G401.6 (cell line): ENCODE measurements at regions not wholly inside any gene's neighbourhood (a gene's known extent, or its start where the extent isn't known, plus 50 kb on each side); places are given as distances from the start of the nearest gene placed in this dataset.
"Not testable (repeated sequence)": the region's sequence is repeated elsewhere in the genome, so short reads cannot be mapped to it uniquely, and the experiment has no call there.

Experiments
- FAIRE-seq: peaks from 2 replicates; lab custom pipeline; 2012; peaks lifted over from hg19 to GRCh38; lab: Jason Lieb, UNC

- no peak for FAIRE-seq
Observed at GRCh38 chr4:28225689-28226353, 1365.2 kb downstream of the STIM2 start.

- no peak for FAIRE-seq
Observed at GRCh38 chr4:28226962-28227361, 1366.3 kb downstream of the STIM2 start.

- no peak for FAIRE-seq
Observed at GRCh38 chr4:28227764-28228163, 1367.1 kb downstream of the STIM2 start.

GRCh38 chr4:28228561-28229491 lies 1368.2 kb downstream of the STIM2 start:
- FAIRE-seq, result no peak

- no peak for FAIRE-seq
Observed at GRCh38 chr4:28232376-28232775, 1371.7 kb downstream of the STIM2 start.

GRCh38 chr4:28232951-28233350 lies 1372.3 kb downstream of the STIM2 start:
- no peak for FAIRE-seq

- FAIRE-seq, result no peak
Observed at GRCh38 chr4:28233724-28234123, 1373.1 kb downstream of the STIM2 start.

- FAIRE-seq, result no peak
Observed at GRCh38 chr4:28238876-28239275, 1378.2 kb downstream of the STIM2 start.

- no peak for FAIRE-seq
Observed at GRCh38 chr4:28241021-28241420, 1380.4 kb downstream of the STIM2 start.

GRCh38 chr4:28247805-28248204 lies 1387.2 kb downstream of the STIM2 start:
- no peak for FAIRE-seq

GRCh38 chr4:28248269-28248668 lies 1387.6 kb downstream of the STIM2 start:
- FAIRE-seq, result no peak

GRCh38 chr4:28250646-28251045 lies 1390.0 kb downstream of the STIM2 start:
- no peak for FAIRE-seq

- no peak for FAIRE-seq
Observed at GRCh38 chr4:28251831-28252230, 1391.2 kb downstream of the STIM2 start.

GRCh38 chr4:28254003-28254402 lies 1393.4 kb downstream of the STIM2 start:
- no peak for FAIRE-seq

- no peak for FAIRE-seq
Observed at GRCh38 chr4:28256295-28256694, 1395.7 kb downstream of the STIM2 start.

GRCh38 chr4:28259951-28260350 lies 1399.3 kb downstream of the STIM2 start:
- no peak for FAIRE-seq

GRCh38 chr4:28267166-28267565 lies 1406.5 kb downstream of the STIM2 start:
- FAIRE-seq, result no peak

- FAIRE-seq, result no peak
Observed at GRCh38 chr4:28269426-28269825, 1408.8 kb downstream of the STIM2 start.

GRCh38 chr4:28277931-28278330 lies 1417.3 kb downstream of the STIM2 start:
- FAIRE-seq, result no peak

GRCh38 chr4:28278676-28279075 lies 1418.0 kb downstream of the STIM2 start:
- no peak for FAIRE-seq

- FAIRE-seq, result no peak
Observed at GRCh38 chr4:28279249-28279648, 1418.6 kb downstream of the STIM2 start.

- FAIRE-seq, result not testable (repeated sequence)
Observed at GRCh38 chr4:28286266-28286665, 1425.6 kb downstream of the STIM2 start.

- FAIRE-seq, result no peak
Observed at GRCh38 chr4:28287831-28288233, 1427.2 kb downstream of the STIM2 start.

- no peak for FAIRE-seq
Observed at GRCh38 chr4:28296239-28296638, 1435.6 kb downstream of the STIM2 start.
